Hepatocyte (in vitro differentiated cells): ENCODE measurements at regions not wholly inside any gene's neighbourhood (a gene's known extent, or its start where the extent isn't known, plus 50 kb on each side); places are given as distances from the start of the nearest gene placed in this dataset.
A peak's percentile ranks its signal among the peaks of the same experiment; 100 is the strongest.

ENCODE experiments used
- DNase-seq: peaks from one replicate; pipeline ENCODE4 v3.0.0-alpha.2; 2016; ENCODE audit warnings: low spot score
- H2AFZ ChIP-seq: fragments of 200-600 bp; sonication (generic); 2 replicates; pipeline ENCODE4 v1.6.0; 2016; ENCODE audit warnings: antibody characterized with exemption, mild to moderate bottlenecking
- H3K27ac ChIP-seq: fragments of 200-600 bp; sonication (generic); 2 replicates; pipeline ENCODE4 v1.5.1; 2016; ENCODE audit warnings: mild to moderate bottlenecking
- H3K27me3 ChIP-seq: fragments of 200-600 bp; sonication (generic); 2 replicates; pipeline ENCODE4 v1.6.1; 2016
- H3K36me3 ChIP-seq: fragments of 200-600 bp; sonication (generic); replicated peaks from 2 replicates; pipeline ENCODE4 v1.5.1; 2016; ENCODE audit warnings: low read depth; ENCODE audit not compliant: insufficient read depth
- H3K4me1 ChIP-seq: fragments of 200-600 bp; sonication (generic); 2 replicates; pipeline ENCODE4 v1.5.1; 2016; ENCODE audit warnings: mild to moderate bottlenecking, moderate library complexity; ENCODE audit not compliant: insufficient read depth
- H3K4me2 ChIP-seq: fragments of 200-600 bp; sonication (generic); 2 replicates; pipeline ENCODE4 v1.6.0; 2016
- H3K4me3 ChIP-seq: fragments of 200-600 bp; sonication (generic); 2 replicates; pipeline ENCODE4 v1.5.1; 2016; ENCODE audit warnings: mild to moderate bottlenecking
- H3K79me2 ChIP-seq: fragments of 200-600 bp; sonication (generic); 2 replicates; pipeline ENCODE4 v1.6.0; 2017; ENCODE audit warnings: mild to moderate bottlenecking
- H3K9me2 ChIP-seq: fragments of 200-600 bp; sonication (generic); replicated peaks from 2 replicates; pipeline ENCODE4 v1.6.0; 2017; ENCODE audit warnings: mild to moderate bottlenecking; ENCODE audit not compliant: insufficient read depth
- H3K9me3 ChIP-seq: fragments of 200-600 bp; sonication (generic); 2 replicates; pipeline ENCODE4 v1.5.1; 2016; ENCODE audit warnings: low read depth, mild to moderate bottlenecking
- H4K20me1 ChIP-seq: fragments of 200-600 bp; sonication (generic); 2 replicates; pipeline ENCODE4 v1.6.0; 2016; ENCODE audit warnings: mild to moderate bottlenecking; ENCODE audit not compliant: insufficient read depth, poor library complexity, severe bottlenecking
- EZH2 ChIP-seq: fragments of 200-600 bp; sonication (generic); IDR thresholded peaks from 2 replicates; pipeline ENCODE4 v1.6.1; 2016; ENCODE audit warnings: antibody characterized with exemption, mild to moderate bottlenecking, borderline replicate concordance
- EZH2phosphoT487 ChIP-seq: fragments of 200-600 bp; sonication (generic); IDR thresholded peaks from one replicate; pipeline ENCODE4 v1.6.1; 2018; ENCODE audit warnings: antibody characterized with exemption, mild to moderate bottlenecking, low read depth, moderate library complexity; ENCODE audit not compliant: unreplicated experiment, severe bottlenecking
- WGBS: methylation state at CpG from one replicate; pipeline ENCODE4 v1.1.6; 2016; ENCODE audit warnings: low lambda C conversion rate; ENCODE audit errors: missing lambda C conversion rate; 5-methylcytosine and 5-hydroxymethylcytosine counted together
- TF ChIP-seq, protein P1 (sequence below): fragments of 200-600 bp; sonication (generic); IDR thresholded peaks from 2 replicates; pipeline ENCODE4 v1.5.1; 2016; ENCODE audit warnings: antibody characterized with exemption, mild to moderate bottlenecking; ENCODE audit not compliant: poor library complexity

- Histone ChIP-seq H3K79me2 (no peaks in the 10 kb centered on the region), H4K20me1 (no peaks in the 10 kb centered on the region), H3K27me3 (no peaks in the 10 kb centered on the region), H3K4me1 (no peaks in the 10 kb centered on the region), H2AFZ (no peak overlapping the region), H3K4me2 (no peak overlapping the region), H3K9me2 (no peaks in the 10 kb centered on the region), H3K9me3 (no peaks in the 10 kb centered on the region), H3K27ac (no peak overlapping the region), H3K36me3 (no peaks in the 10 kb centered on the region), H3K4me3 (no peak overlapping the region)
- WGBS: 6% methylated on average over 4 of the region's 4 CpGs
- DNase-seq: peak; percentile 57
- TF ChIP-seq EZH2: no peak
- TF ChIP-seq, protein P1, sequence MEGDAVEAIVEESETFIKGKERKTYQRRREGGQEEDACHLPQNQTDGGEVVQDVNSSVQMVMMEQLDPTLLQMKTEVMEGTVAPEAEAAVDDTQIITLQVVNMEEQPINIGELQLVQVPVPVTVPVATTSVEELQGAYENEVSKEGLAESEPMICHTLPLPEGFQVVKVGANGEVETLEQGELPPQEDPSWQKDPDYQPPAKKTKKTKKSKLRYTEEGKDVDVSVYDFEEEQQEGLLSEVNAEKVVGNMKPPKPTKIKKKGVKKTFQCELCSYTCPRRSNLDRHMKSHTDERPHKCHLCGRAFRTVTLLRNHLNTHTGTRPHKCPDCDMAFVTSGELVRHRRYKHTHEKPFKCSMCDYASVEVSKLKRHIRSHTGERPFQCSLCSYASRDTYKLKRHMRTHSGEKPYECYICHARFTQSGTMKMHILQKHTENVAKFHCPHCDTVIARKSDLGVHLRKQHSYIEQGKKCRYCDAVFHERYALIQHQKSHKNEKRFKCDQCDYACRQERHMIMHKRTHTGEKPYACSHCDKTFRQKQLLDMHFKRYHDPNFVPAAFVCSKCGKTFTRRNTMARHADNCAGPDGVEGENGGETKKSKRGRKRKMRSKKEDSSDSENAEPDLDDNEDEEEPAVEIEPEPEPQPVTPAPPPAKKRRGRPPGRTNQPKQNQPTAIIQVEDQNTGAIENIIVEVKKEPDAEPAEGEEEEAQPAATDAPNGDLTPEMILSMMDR: peak; percentile 72
- TF ChIP-seq EZH2phosphoT487: no peak
Measured at GRCh38 chr1:187051618-187052232, 223.0 kb downstream of the PLA2G4A start.

DNA sequence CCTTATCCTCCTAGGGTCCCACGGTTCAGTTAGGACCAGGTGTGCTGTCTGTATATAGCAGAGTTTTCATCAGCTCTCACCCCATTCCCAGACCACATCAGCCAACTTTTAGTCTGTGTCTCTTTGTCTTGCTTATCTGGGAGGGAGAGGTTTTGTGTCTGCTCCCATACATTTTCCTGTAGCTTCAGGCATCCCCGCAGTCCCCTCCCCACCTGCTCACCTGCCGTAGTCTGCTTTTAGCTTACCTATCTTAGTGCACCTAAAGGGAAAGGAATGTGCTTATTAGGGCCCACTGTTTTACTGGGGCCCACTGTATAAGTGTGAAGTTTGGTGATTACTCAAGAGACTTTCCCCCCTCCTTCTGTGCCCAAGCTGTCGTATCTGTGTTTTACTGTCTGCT is 225.1 kb downstream of the PLA2G4A start:
- Histone ChIP-seq H3K9me2 (no peaks in the 10 kb centered on the region), H3K4me3 (no peak overlapping the region), H3K27ac (no peak overlapping the region), H3K4me1 (no peaks in the 10 kb centered on the region), H3K36me3 (no peaks in the 10 kb centered on the region), H2AFZ (peak overlapping the region; percentile 18), H3K9me3 (no peaks in the 10 kb centered on the region), H3K79me2 (no peaks in the 10 kb centered on the region), H3K4me2 (no peak overlapping the region), H3K27me3 (no peaks in the 10 kb centered on the region), H4K20me1 (no peaks in the 10 kb centered on the region)
- DNase-seq: no peak
- TF ChIP-seq, protein P1: no peak
- no peak for TF ChIP-seq EZH2
- WGBS: 44% methylated on average over 4 of the region's 4 CpGs

DNA sequence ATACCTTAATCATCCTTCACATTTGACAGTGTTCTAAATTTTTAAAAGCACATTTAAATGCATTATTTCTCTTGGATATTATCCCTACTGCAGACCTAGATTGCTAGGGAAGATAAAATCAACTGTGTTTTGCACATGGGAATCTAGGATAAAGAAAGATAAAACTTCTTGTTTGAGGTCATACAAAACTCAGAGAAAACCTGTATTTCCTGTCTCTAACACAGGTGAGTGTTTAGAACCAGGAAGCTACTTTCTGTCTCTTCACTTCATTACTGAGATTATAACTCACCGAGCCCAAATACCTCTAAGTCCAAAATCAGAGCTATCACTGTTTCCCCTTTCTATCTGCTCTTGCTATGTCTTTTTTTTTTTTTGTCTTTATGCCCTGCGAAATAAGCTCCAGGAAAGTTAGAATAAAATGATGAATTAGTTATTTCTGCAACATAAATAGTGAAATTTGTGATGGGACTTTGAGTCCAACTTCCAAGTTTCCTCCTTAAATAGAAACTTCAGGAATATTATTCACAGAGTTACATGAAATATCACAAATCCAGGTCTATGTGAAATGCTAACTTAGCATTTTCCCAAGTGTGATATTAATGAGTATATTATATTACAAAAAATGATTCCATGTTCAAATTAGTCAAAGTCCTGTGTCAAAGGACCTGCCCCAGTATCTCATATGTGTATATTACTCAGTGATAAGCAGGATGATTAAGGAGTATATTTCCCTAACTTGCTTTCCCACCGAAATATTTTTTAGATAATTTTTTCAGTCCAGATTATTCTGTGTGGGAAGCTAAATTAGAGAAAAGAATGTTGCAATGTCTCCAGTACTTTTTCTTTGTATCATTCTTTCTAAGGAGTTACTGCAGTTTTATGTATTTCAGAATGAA is 226.4 kb downstream of the PLA2G4A start:
- H2AFZ ChIP-seq: no peak overlapping the region
- no peaks in the 10 kb centered on the region for H3K9me2 ChIP-seq
- H3K9me3 ChIP-seq: no peaks in the 10 kb centered on the region
- no peak overlapping the region for H3K4me3 ChIP-seq
- H3K36me3 ChIP-seq: no peaks in the 10 kb centered on the region
- no peaks in the 10 kb centered on the region for H3K79me2 ChIP-seq
- H3K4me2 ChIP-seq: no peak overlapping the region
- H3K27me3 ChIP-seq: no peaks in the 10 kb centered on the region
- no peaks in the 10 kb centered on the region for H4K20me1 ChIP-seq
- TF ChIP-seq EZH2phosphoT487: no peak
- no peak for TF ChIP-seq EZH2
- TF ChIP-seq, protein P1: no peak
- WGBS: 68% methylated on average over 3 of the region's 3 CpGs
- DNase-seq: no peak
- no peak overlapping the region for H3K27ac ChIP-seq
- H3K4me1 ChIP-seq: no peaks in the 10 kb centered on the region
